IMR-90 (cell line): ENCODE measurements at regions not wholly inside any gene's neighbourhood (a gene's known extent, or its start where the extent isn't known, plus 50 kb on each side); places are given as distances from the start of the nearest gene placed in this dataset.

Experiments
- BHLHE40 ChIP-seq: fragments of 150-350 bp; IDR thresholded peaks from 2 replicates; pipeline ENCODE4 v1.6.1; 2016; ENCODE audit warnings: mild to moderate bottlenecking, low read depth, low read length
- CEBPB ChIP-seq: IDR thresholded peaks from 2 replicates; pipeline ENCODE4 v1.6.1; 2012; ENCODE audit warnings: low read depth, low read length, improper control_type of control experiment
- CHD1 ChIP-seq: IDR thresholded peaks from 2 replicates; pipeline ENCODE4 v1.6.1; 2012; ENCODE audit warnings: low read depth, low read length, improper control_type of control experiment
- MXI1 ChIP-seq: IDR thresholded peaks from 2 replicates; pipeline ENCODE4 v1.6.1; 2012; ENCODE audit warnings: low read depth, mild to moderate bottlenecking, low read length, moderate library complexity, borderline replicate concordance
- POLR2A ChIP-seq: IDR thresholded peaks from 2 replicates; pipeline ENCODE4 v1.6.1; 2012; ENCODE audit warnings: mild to moderate bottlenecking, low read depth, low read length
- RAD21 ChIP-seq: IDR thresholded peaks from 2 replicates; pipeline ENCODE4 v1.6.1; 2012; ENCODE audit warnings: low read length, improper control_type of control experiment
- RFX5 ChIP-seq: IDR thresholded peaks from 2 replicates; pipeline ENCODE4 v1.8.0; 2012; ENCODE audit warnings: low read depth, mild to moderate bottlenecking, low read length, moderate library complexity
- TF ChIP-seq, protein P1 (sequence below): conservative IDR thresholded peaks from 2 replicates; pipeline ENCODE4 v1.5.1; 2012; ENCODE audit warnings: mild to moderate bottlenecking, low read depth, low read length, improper control_type of control experiment
- TF ChIP-seq, protein P2 (sequence below): fragments of 150-350 bp; IDR thresholded peaks from 2 replicates; pipeline ENCODE4 v1.6.1; 2017; ENCODE audit warnings: mild to moderate bottlenecking, antibody characterized with exemption, low read length, low read depth

DNA sequence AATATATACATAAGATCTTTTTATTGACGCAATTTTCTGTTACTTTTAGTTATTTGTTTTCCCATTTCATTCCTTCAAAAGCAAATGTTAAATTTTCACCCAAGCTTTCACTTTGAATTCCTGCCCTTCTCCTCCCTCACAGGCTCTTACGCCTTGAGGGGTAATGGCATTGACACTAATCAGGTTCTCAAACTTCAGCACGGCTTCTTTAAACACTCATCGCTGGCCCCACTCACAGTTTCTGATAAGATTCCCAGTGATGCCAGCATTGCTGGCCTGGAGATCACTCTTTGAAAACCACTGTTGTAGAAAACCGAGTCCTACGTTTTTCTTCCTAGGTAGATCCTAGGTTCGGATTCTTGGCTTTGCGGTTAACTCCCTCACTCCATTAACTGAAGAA lies 105.6 kb upstream of the EPB41L3 start:
- TF ChIP-seq, protein P1, sequence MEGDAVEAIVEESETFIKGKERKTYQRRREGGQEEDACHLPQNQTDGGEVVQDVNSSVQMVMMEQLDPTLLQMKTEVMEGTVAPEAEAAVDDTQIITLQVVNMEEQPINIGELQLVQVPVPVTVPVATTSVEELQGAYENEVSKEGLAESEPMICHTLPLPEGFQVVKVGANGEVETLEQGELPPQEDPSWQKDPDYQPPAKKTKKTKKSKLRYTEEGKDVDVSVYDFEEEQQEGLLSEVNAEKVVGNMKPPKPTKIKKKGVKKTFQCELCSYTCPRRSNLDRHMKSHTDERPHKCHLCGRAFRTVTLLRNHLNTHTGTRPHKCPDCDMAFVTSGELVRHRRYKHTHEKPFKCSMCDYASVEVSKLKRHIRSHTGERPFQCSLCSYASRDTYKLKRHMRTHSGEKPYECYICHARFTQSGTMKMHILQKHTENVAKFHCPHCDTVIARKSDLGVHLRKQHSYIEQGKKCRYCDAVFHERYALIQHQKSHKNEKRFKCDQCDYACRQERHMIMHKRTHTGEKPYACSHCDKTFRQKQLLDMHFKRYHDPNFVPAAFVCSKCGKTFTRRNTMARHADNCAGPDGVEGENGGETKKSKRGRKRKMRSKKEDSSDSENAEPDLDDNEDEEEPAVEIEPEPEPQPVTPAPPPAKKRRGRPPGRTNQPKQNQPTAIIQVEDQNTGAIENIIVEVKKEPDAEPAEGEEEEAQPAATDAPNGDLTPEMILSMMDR = no peak
- TF ChIP-seq CEBPB = no peak
- TF ChIP-seq CHD1 = no peak
- TF ChIP-seq POLR2A = no peak
- TF ChIP-seq, protein P2, sequence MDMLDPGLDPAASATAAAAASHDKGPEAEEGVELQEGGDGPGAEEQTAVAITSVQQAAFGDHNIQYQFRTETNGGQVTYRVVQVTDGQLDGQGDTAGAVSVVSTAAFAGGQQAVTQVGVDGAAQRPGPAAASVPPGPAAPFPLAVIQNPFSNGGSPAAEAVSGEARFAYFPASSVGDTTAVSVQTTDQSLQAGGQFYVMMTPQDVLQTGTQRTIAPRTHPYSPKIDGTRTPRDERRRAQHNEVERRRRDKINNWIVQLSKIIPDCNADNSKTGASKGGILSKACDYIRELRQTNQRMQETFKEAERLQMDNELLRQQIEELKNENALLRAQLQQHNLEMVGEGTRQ = no peak
- no peak for TF ChIP-seq BHLHE40
- no peak for TF ChIP-seq RAD21
- no peak for TF ChIP-seq RFX5
- TF ChIP-seq MXI1 = no peak
